ENCODE measurements at regions not wholly inside any gene's neighbourhood (a gene's known extent, or its start where the extent isn't known, plus 50 kb on each side); places are given as distances from the start of the nearest gene placed in this dataset.
"Not testable (repeated sequence)": the region's sequence is repeated elsewhere in the genome, so short reads cannot be mapped to it uniquely, and the experiment has no call there.

DNA sequence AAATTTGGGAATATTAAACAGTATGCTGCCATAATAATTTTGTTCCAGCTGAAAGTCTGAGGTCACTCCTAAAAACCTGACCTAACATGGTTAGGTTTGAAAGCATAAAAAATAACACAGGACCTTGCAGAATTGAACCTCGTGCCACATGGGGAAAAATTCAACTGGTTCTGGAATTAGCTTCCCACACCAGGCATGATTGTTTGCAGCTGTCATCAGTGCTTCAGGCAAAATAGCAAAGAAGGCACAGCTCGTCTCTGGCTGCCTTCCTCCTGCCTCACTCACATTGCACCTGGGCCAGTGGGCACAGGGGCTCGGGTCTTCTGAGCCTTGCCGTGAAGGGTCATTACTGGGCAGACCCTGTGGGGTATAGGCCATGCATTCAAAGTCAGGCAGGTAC, 153.8 kb upstream of the ARHGAP20 start:
- no peak for DNase-seq

DNA sequence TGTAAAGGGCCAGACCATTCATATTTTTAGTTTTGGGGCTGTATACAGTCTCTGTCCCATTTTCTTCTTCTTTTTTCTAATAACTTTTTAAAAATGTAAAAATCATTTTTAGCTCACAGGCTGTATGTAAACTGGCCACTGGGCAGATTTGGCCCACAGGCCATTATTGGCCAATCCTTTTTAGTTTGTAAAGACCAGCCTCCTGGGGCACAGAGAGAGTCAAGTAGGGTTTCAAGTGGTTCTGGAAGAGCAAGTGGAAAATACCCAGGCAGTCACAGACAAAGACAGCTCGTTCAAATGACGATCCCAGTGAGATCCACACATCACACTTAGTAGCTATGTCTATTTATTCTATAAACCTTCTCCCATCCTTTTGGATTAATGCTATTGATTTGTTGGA, 150.2 kb upstream of the ARHGAP20 start:
- DNase-seq, result no peak

DNA sequence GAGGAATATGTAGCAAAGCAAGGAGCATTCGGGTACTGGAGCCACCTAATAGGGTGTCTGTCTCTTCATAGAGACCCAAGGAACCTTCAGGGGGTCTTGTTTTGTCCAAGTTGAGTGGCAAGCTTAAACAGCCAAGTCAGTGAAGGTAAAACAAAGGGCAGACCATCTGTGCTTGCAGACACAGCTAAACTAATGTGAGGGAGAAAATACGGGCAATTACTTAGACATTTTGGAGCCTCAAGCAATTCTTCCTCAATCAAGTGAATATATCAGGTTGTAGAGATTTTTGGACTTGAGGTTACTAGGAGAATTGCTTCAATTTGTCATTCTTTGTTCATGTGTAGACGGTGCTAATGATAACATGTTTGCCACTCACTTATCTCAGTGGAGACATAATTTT, 148.2 kb upstream of the ARHGAP20 start:
- no peak for DNase-seq

DNA sequence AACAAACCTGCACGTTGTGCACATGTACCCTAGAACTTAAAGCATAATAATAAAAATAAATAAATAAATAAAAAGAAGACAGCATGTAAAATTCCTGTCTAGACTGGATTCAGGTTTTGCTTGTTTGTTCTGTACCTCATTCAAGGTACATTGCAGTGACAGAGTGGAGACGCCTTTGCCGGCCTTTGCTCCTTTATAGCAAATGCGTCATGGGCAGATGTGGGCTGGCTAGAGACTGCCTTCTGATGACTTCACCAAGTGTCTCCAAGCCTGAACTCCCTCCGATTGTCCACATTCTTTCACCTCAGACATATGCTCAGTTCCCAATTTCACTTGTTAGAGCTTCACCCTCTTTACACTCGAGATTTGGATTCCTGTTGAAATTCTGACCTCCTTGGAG, 147.8 kb upstream of the ARHGAP20 start:
- no peak for DNase-seq

DNA sequence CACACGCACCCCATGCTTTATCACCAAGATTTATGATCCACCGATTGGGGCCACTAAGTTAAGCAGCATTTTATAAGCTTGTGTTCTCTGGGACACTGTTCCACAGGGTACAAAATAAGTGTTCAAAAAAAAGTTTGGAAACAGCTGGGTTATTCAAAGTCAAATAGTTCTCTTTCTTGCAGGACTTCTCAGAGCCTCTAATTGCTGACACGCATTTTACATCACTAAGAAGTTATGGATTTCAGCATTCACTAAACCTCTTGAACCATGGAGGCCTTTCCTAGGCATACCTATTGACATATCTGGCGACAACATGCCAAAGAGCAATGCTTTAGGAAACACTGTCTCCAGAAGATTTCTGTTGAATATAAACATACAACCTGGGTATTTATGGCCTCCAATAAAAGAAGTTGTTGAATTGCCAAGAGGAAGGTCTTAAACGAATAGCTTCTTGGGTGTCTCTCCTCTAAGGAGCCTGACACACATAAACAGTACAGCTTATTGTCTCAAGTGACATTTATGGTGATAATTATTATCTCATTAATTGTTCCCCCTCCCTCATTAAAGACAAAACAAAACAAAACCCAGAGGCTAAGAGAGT, 147.1 kb upstream of the ARHGAP20 start:
- DNase-seq, result no peak

DNA sequence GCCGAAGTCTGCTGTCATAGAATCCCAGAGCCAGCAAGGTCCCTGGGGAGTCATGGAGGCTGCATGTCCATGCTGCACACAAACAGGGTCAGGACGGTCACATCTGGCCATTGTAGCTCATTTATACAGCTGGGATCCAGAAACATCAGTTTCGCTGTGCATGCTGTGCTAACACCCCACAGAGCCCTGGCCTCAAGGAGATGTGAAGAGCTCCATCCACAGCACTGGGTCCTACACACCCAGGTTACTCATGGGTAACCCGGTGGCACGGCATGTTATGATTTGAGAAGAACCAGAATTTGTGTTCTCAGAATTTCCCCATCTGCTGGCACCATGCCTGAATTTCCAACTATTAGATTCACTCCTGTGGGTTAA, 146.3 kb upstream of the ARHGAP20 start:
- no peak for DNase-seq

DNA sequence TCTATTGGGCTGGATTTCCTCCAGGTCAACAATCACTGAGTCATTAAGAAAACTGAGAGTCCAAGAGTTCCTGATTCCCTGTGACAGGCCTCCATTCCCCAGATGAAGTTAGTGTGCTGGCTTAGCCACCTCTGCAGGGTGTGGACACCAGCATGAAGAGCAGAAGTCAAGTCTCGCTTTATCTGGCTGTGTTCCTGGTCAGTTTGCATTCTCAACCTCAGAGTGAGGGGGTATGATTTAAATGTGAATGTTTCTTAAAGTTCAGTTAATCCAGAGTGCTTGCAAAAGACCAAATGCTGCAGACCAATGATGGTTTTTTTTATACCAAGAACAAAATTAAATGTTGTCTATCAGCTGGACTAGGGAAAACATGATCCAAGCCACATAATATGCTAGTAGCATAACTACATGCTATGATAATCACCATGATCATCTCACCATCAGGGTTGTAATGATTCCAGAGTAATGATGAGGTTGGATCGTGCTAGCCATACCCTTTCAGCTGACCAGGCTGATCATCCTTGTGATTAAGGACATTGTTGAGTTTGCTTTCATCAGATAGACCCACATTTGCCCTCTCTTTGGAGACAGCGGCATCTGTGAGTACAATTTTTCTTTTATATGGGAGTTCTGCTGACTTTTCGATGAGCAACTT, 145.8 kb upstream of the ARHGAP20 start:
- no peak for DNase-seq

DNA sequence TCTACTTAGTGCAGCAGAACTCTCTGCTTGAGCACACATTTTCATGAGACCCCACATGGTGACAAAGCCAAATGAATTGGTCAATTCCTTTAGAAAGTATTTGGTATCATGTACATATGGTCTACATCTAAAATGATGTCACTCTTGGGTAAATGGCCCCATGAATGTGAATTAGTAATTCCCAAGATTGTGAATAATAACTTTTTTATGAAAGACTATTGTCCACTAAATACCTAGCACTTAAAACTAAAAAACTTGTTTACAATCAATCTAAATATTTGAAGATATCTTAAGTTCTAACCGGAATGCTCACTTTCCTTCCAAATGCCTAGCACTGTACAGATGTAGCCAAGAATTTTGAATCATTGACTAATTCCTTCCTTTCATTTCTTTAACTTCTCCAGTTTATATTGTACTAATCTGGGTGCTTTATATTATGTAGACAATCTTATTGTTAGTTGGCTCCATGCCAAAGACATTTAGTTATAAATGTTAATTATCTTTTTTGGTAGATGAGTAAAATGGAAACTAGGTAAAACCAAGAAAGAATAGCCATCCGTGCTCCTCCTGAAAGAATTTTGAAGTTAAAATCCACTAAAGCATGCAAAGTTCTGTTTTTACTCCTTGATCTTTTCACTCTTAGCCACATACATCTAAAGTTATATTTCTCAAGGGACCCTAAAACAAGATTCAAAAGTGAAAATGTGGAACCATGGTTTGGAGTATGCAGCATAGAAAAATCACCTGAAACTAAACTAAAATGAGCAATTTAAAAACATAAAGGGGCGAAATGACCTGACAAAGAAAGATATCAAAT, 145.0 kb upstream of the ARHGAP20 start:
- no peak for DNase-seq

DNA sequence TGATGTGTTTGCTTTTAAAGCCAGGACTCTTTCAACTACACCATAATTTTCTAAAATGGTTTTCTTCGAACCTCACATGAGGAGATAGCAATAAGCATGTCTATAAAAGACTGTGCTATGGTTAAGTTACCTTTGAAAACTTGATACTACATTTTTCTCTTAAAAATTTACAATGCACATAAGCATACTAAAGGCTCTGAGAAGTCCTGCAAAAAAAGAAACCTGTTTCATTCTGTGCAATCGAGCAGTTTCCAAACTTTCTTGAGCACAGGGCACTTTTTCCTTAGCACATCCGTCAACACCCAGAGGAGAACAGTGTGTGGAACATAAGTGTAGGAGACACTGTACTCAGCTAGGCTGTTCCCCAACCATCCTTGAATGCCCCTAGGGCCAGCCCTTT, 144.1 kb upstream of the ARHGAP20 start:
- DNase-seq, result no peak

DNA sequence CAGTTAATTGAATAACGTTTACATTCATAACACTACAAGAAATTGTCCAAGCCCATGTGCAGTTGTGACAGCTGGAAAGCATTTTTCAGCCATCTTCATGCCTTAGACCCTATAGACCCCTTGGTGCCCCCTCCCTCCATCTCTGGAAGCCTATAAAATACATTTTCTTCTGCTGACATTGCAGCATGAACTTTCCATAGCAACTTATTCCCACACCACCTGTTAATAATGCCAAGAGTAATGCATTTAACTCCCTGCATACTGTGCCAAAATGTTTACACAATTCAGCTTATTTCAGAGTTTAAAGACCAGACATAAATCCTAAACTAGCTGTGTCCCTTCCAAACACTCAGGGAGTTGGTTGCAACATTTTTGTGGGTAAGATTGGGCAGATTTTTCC, 143.0 kb upstream of the ARHGAP20 start:
- DNase-seq, result no peak

DNA sequence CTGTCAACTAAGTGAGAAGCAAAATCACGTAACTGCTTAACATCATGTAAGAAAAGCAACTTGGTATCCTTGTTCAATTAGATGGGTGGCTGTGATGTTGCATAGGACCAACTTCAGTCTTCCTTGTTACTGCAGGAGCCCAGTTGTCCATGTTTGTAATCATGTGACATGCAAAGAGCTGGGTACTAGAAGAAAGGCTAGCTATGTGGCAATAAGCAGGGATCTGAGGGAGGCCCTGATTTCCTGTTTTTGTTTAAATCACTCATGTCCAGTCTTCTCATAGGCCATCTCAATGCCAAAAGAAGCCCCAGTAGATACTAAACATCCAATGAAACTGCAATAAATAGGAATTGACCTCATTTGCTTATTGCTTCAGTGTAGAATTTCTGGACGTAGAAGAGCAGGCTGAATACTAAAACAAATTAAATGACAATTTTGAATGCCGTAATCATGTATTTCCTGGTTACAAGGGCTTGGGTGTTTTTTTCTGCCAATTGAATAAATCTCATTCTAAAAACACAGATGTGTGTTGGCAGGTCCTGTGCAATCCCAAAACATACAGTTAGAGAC, 140.8 kb upstream of the ARHGAP20 start:
- DNase-seq, result no peak

DNA sequence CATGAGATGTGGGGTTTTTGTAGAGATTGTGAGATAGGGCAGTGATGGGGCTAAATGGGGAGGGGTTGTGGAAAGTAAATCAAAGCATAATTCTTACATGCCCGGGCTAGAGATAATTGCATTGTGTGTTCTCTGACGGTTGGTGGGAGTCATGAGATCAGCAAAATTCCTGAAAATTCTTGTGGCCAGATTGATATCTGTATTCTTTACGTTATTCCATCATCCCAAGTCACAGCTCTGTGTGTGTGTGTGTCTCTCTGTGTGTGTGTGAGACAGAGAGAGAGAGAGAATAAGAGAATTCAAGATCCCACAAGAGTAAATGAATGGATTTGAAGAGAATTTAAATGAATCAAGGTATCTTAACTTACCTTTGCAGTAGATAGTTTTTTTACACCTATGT, 138.6 kb upstream of the ARHGAP20 start:
- no peak for DNase-seq

DNA sequence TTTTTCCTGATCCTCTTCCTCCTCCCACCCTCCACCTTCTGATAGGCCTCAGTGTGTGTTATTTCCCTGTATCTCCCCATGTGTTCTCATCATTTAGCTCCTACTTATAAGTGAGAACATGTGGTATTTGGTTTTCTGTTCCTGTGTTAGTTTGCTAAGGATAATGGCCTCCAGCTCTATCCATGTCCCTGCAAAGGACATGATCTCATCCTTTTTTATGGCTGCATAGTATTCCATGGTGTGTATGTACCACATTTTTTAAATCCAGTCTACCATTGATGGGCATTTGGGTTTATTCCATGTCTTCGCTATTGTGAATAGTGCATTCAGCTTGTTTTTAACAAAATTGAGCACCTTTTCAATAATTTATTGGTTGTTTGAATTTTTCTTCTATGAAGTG, 130.8 kb upstream of the ARHGAP20 start:
- not testable (repeated sequence) for DNase-seq

DNA sequence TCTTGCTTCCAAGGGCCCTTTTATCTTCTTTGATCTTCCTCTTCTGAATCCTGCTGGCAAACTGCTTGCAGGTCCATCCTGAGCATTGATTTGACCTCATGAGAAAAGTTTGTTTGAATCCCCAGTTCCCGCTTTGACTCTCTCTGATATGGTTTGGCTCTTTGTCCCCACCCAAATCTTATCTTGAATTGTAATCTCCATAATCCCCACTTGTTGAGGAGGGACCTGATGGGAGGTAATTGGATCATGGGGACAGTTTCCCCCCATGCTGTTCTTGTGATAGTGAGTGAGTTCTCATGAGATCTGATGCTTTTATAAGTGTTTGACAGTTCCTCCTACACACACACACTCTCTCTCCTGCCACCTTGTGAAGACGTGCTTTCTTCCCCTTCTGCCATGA, 126.6 kb upstream of the ARHGAP20 start:
- no peak for DNase-seq

DNA sequence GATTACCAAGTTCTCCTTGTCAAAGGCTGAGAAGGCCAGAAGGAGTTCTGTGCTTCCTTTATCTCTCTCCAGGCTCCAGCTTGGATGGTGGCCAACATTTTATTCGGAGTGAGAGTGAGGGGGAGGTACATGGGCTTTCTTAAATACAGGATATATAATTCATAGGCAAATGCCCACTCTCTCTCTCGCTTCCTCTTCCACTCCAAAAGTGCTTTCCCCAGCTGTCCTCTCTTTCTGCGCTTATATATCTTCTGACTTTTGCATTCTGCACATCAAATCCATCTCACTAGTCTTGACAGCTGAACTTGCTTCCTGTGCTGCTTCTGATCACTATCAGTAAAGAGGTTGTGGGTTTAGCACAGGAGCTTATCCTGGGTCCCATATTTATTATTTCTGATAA, 125.4 kb upstream of the ARHGAP20 start:
- DNase-seq, result no peak

DNA sequence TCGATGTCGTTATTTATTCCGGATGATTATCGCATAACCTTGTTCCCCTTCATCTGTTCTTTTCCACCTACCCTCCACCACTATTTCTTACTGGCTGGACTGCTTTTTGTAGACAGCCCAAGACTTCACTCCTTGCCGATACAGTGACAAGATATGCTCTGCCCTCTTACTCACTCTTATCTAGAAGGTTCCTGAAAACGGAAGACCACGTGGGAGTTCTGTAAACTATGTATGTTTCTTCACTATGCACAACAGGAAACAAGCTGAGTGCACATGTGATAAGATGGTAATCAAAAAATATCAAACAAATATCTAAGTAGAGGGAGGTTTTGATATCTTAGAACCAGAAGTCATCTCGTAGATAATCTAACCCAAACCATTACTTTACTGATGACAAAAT, 122.9 kb upstream of the ARHGAP20 start:
- DNase-seq, result no peak

DNA sequence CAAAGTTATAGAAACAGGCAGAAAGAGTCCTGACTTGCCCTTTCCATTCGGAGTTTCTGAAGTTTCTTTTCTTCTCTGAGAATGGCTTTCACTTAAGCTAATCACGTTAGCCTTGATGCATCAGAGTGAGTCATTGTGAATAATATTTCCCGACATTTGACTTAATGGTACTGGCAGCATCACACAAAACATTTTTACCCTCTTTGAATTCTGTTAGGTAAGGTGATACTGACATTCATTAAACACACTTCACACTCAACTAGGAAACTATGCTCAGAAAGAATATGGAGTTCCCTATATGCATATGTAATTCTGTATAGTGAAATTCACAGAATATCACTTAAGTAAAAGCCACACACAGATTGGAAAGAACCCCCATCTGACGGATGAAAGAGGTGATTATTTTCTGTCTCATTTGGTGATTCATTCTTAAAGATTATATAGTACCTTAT, 120.8 kb upstream of the ARHGAP20 start:
- DNase-seq, result no peak

DNA sequence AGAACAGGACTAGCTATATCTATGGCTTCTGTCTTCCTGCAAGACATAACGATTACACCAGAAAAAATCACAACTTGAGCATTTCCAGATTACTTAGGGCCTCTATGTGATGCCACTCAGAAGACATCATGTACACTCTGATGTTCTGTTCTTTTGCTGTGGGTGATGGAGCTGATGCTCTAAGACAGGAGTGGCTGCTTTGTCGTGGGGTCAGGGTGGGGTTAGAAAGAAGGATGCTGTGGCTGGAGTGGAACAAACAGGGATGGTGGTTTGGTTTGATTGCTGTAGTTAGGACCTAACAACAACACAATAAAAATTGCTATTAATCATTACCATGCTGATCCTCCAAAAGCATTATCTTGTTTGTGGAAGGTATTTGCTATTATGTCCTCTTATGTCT, 120.3 kb upstream of the ARHGAP20 start:
- DNase-seq, result no peak

DNA sequence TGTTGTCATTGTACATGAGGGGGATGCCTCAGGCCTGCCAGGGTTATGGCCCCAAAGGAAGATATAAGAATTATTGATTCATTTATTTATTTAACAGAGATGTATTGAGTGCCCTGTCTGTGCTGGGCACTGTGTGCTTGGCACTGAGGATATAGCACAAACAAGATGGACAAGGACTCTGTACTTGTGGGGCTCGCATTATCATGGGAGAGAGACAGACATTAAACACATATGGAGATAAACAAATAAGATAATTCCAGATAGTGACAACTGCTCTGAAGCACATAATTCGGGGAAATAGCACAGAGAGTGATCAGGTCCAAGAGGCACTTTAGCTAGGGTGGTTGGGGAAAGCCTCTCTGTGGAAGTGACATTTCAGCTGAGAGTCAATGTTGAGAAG, 119.8 kb upstream of the ARHGAP20 start:
- no peak for DNase-seq

DNA sequence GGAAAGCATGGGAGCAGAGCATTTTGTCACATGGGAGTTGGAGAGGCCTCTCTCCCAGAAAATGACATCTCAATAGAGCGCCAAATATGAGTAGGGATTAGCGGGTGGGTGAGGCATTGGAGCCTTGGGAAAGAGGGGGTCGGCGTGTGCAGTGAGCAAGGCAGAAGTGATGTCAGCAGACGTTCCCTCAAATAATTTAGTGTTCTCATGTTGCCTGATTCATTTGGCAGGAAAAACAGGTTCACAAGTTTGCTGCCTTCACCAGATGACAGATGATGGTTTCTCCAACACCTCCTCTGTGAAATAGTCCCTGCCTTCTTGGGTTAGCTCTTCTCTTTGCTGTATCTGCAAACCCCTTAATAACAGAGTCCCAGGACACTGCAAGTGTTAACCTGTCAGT, 118.5 kb upstream of the ARHGAP20 start:
- DNase-seq, result no peak

DNA sequence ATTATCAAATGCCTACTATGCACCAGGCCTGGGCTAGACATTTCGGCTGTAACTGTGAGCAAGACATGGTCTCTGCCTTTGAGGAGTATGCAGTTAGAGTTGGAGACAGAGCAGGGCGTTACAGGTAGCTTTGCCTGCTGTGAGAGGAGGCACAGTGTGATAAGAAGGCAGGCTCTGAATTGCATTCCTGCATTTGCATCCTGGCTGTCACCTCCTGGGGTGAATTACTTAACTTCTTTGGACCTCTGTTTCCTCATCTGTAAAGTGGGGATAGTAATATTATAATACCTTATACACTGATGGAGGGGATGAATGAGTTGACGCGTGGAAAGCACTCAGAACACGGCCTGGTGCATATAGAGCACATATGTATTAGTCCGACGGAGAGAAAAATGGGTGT, 118.1 kb upstream of the ARHGAP20 start:
- no peak for DNase-seq

DNA sequence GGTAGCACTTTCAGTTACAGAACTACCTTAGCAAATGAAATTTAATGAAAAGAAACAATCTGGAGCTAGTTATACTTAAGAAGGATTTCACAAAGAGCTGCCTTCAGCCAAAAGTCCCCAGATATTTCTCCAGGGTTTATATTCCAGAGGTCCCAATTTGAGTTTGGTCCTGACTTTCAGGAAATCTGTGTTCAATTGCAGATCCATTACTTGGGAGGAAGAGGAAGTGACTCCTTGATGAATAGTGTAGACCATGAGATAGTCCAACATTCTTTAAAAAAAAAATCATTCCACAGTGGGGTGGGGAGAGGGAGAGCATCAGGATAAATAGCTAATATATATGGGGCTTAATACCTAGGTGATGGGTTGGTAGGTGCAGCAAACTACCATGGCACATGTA, 117.6 kb upstream of the ARHGAP20 start:
- DNase-seq, result no peak

DNA sequence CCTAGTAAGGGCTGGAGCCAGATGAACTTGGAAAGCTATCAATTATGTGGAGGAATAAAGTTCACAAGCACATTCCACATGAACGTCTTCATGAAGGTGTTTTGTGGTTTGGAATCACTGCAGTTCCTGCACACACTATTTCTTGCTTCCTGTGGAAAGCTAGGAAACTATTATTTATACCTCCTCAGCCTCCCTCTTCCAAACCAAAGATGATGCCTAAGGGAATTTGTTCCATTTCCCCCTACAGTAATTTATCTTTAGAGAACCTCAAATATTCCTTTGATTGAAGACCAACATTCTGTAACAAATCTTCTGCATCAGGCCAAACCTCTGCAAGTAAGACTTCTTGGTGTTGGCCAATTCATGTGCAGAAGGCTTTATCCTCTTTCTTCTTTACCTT, 115.8 kb upstream of the ARHGAP20 start:
- no peak for DNase-seq

DNA sequence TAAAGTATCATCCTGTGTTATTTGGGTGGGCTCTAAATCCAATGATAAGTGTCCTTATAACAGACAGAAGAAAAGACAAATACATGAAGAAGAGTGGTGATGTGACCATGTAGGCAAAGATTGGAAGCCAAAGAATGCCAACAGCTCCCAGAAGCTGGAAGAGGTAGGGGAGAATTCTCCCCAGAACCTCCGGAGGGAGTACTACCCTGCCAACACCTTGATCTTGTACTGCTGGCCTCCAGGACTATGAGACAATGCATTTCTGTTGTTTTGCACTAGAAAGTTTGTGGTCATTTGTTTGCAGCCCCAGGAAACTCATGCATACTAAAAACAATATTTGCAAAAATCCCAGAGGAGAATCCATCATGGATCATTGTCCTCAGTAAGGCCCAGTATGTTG, 115.0 kb upstream of the ARHGAP20 start:
- DNase-seq, result no peak

Data from NCI-H1694 (cell line).